NAMALWA (cell line): ENCODE measurements at regions not wholly inside any gene's neighbourhood (a gene's known extent, or its start where the extent isn't known, plus 50 kb on each side); places are given as distances from the start of the nearest gene placed in this dataset.

Source experiments
- DNase-seq: peaks from one replicate; pipeline ENCODE4 v3.0.0-alpha.2; 2015; ENCODE audit warnings: low spot score

DNA sequence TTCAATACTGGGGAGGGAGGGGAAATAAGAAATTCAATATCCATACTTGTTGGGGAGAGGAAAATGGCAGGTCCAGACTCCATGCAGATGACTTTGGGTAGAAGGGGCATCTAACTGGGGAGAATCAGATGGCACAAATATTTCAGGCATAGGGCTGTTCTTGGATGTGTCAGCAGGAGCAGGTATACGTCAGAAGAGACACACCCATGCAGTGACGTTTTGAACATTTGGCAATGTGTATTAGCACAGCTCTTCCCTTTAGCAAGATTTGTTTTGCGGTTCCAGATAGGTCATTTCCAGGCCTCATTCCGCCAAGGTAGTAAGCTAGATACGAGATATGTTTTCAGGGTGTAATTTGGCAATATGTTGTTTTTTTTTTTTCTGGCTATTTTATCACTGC is 187.2 kb upstream of the CDH10 start:
- DNase-seq = no peak

DNA sequence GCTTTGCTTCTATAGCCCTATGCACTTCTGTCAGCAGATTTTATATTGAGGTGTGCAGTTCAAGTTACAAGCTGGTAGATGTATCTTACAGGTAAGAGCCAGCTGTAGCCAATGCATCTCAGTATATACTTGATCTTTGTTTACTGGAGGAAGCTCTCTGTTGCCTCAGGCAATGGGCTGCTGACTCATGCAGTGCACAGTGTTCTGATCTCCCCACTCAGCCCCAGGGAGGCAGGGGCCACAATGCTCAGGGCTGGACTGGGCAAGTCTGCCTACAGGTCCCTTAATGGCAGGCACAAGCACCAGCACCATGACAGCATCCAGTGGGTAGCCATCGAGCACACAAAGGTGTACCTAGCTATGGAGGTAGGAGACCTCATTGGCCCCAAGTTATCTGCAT is 178.8 kb upstream of the CDH10 start:
- DNase-seq = no peak

DNA sequence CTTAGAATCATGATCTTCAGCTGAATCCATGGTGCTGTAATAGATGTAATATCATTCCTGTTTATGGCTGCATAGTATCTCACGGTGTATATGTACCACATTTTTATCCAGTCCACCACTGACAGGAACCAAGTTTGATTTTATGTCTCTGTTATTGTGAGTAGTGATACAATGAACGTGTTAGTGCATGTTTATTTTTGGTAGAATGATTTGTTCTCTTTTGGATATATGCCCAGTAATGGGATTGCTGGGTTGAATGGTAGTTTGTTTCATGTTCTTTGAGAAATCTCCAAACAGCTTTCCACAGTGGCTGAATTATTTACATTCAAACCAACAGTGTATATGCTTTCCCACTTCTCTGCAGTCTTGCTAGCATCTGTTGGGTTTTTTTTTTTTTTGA is 175.1 kb upstream of the CDH10 start:
- no peak for DNase-seq

DNA sequence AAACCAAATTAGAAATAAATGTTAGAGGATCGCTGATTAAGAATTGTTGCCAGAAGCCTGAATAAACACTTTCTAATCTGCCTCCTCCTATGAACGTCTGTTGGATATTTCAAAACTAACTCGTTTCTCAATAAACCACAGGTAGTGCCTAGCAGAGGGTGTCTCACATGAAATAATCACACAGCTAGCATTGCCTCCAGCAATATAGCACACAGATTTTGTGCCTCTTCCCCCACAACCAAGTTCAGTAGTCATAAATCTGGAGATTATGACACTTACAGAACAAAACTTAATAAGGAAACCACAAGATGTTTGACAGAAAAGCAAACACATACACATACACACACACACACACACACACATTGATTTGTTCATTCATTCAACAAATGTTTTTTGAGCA is 173.2 kb upstream of the CDH10 start:
- no peak for DNase-seq

DNA sequence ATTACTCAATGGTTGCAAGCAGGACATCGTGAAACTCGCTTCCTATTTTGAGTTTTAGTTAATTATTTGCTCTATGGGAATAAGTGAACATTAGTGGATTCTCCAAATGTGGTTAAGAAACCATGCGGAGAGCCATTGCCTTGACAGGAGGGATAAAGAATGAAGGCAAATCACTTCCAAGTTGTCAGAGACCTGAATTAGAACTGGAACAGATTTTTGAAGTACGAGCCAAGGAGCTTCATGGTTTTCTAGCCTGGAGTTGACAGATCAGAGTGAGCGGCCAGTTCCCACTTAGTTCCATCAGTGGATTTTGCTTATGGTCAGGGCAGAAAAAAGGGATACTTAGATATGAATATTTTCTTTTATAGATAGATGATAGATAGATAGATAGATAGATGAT is 171.4 kb upstream of the CDH10 start:
- DNase-seq = no peak

DNA sequence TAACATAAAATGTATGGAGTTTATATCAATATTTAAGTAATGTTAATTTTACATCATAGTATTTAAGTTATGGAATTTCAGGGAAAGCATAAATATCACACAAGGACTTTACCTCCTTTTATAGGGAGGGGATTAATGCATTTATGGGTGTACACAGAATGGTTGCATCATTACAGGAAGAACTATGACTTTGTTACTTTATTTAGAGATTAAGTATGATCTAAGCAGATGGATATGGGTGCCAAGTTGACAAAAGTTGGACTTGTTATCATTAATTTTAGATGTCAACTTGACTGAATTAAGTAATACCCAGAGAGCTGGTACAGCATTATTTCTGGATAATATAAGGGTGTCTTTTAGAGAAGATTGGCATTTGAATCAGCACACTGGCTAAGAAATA is 160.5 kb upstream of the CDH10 start:
- DNase-seq = no peak

DNA sequence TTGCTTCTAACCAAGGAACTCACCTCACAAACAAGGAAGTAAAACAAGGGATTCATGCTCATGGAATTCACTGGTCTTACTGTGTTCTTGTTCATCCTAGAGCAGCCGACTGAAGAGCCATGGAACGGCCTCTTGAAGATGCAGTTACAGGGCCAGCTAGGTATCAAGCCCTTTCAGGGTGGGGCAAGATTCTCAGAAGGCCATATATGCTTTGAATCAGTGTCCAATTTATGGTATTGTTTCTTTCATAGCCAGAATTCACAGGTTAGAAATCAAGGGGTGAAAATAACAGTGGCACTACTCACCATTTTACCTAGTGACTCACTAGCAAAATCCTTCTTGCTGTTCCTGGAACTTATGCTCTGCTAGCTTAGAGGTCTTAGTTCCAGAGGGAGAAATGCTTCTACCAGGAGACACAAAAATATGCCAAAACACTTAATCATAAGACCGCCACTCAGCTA is 159.5 kb upstream of the CDH10 start:
- DNase-seq = no peak

DNA sequence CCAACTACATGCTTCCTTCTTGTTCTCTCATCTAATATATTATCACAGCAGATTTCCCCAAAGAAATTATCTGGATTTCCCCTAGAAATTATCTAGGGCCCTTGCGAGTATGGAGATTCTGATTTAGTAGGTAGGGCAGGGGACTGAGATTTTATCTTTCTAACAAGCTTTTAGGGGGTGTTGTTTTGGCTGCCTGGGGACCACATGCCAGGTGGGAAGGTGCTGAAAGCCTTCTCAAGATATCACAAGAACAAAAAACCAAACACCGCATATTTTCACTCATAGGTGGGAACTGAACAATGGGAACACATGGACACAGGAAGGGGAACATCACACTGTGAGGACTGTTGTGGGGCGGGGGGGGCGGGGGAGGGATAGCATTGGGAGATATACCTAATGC is 146.5 kb upstream of the CDH10 start:
- no peak for DNase-seq

DNA sequence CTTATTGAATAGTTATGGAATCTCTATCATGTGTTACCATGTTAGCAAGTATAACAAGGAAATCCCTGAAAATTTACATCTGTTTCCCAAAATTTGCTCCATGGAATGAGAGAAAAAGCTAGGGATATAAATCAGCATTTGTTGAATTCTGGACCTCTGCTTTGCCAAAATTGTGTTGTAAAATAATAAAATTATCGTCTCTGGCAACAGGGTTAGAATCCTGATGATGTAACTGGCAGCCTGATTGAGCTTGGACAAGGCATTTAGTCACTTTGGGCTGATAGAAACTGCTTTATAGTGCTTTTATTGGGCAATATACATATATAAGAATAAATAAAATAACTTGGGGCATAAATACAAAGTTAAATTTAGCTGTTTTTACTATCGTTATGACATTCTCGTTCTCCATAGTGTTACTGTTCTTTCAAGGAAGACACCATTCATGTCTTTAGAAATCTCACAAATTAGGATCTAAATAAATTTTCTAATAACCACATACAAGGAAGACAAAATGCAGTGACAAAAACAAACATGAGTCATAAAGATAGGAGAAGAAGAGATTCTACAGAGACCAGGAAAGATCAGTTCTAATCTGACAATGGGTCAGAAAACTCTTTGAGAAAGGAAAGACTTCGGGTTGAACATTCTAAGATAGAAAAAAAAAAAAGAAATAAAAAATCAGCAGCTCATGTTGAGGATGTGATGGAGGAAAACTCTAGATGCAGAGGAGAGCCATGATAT is 145.0 kb upstream of the CDH10 start:
- DNase-seq = no peak

DNA sequence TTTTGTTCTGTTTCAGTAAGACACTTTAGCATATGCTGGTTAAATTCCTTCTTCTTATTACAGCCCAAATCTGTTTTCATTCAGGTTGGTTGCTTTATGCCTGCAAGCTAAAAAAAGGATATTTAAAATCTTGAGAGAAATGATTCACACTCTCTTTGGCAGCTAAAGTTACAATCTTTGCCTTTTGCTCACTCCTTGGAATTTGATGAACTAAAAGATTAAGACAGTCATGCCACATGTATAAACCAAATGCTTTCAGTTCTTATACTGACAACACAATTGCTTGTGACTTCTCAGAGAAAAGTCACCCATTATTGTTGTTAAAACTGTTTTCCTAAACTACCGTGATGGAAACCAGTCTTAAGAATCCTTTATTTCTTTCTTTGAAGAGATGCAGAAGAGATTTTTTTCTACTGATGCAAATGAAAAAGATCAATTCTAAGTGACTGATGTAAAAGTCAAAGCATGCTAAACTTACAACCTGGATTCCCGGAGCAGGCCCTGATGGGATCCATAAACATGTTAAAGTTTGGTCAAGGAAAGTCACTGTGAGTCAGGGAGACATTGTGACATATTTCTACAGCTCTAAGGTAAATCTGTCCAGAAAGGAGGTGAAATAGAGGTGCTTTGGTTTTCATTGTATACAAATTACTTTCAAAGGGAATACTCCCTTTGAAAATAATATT is 144.2 kb upstream of the CDH10 start:
- DNase-seq = no peak

DNA sequence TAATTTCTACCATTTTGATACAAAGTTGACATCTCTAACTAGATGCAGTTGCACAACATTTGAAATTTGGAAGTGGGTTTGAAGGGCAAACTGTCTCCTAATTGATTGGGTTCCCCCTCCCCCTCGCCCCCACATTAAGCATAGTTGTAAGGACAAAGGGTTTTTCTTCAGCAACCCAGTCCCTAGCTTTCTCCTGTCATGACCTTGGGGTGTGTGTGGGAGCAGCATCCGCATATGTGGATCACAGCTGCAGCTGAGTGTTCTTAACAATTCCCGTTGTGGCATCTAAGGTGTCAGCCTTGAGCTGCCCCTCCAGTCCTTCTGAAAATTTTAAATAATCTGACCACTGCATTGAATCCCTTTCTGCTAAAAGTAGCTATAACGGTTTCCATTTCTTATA is 141.3 kb upstream of the CDH10 start:
- DNase-seq = no peak

DNA sequence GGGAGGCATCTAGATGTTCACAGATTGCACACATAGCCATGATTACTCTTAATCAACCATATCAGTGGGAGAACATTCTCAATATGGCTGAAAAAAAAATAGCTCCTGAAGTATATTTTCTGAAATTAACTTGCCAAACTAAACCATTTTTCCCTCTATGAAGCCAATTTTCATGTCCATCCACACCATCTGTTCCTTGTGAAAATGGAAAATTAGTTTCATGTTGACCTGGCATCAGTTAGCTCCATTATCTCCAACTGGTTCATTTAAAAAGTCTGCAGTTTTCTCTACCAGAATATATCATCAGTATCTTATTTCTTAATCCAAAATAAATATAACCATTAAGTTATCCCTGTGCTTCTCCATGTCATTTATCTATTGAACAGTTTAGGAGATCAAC is 138.8 kb upstream of the CDH10 start:
- DNase-seq = no peak

DNA sequence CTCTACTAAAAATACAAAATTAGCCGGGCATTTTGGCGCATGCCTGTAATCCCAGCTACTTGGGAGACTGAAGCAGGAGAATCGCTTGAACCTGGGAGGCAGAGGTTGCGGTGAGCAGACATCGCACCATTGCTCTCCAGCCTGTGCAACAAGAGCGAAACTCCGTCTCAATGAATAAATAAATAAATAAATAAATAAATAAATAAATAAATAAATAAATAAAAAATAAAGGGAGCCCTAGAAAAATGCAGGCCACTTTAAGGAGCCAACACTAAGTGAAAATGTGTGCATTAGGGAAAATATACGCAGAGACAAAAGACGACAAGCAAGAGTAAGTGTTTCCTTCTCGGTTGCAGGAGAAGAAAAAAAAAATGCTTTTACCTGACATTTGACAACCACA is 132.6 kb upstream of the CDH10 start:
- no peak for DNase-seq

DNA sequence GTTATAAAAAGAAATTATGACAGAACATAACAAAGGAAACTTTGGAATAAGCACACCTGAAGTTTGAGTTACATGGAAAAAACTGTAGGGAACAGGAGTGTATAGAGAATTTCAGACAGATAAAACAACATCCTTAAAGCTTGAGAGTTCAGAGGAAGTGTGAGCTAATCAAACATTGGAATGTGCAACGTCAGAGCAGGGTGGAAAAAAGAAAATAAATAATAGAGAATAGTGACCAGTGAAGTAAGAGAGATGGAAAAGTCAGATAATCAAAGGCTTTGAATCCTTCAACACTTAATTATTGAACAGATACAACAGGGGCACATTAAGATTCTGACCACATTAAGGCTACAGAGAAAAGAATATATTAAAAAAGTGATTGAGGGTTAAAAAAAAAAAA is 128.5 kb upstream of the CDH10 start:
- DNase-seq = no peak

DNA sequence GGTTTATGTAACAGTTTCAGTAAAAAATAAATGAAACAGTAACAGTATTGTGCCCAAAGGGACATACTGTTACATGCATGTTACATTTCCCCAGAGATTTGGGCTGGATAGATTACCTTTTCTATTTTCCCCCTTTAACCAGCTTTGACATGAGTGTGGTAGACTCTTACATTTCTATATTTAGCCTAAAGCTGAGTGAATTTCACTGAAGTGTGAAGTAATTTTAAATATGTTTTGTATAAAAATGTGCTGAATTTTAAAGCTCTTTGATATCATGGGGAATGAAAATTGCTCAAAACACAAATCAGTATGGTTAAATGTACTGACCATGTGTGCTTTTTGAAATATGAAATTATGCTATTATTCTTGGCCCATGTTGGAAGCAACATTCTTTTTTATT is 122.3 kb upstream of the CDH10 start:
- DNase-seq = no peak

DNA sequence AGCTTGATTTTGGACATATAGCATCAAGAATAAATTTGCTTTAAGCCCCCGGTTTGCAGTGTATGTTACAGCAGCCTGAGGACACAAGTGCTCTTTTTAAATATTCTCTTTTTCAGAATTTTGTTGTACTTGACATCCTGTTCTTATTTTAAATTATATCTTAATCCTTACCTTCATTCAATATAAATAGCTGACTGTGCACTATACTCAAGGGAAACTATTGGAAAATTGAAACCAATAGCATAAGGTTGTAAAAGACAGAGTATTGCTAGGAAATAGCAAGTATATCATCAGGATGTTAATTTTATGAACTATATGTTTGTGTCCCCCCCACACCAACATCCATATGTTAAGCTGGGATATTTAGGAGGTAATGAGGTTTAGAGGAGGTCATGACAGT is 120.4 kb upstream of the CDH10 start:
- no peak for DNase-seq

DNA sequence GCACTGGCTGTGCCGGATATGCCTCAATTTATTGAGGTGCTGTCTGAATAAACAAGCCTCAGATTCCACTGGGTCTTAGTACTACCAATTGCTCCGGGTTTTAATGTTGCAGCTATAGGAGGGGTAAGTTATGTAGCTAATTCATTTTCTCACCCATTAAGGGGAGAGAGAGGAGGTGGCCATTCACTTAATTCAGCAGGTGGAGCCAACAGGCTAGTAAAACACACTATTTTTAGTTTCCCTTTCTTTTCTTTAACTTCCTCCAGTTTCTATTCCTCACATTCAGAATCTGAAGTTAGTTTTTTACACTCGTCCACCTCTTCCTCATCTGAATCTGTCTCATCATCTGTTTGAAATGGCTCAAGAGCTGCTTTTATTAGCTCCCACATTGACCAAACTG is 105.6 kb upstream of the CDH10 start:
- DNase-seq = no peak

DNA sequence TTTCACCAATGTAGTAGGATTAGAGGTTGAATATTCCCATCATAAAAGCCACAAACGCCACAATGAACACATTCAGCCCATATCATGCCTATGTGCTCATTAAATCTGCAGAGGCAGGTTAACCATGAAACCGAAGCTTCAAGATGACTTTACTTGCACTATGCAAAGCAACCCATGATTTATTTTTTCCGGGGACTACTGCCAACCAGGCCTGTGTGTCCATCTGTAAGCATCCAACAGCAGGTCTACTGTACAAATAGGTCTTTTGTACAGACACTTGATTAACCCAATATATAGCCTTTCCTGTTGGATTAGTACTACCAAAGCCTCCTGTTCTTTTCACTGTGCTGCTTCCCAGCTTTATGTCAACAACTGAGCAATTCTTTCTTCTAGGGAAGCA is 104.9 kb upstream of the CDH10 start:
- DNase-seq = no peak

DNA sequence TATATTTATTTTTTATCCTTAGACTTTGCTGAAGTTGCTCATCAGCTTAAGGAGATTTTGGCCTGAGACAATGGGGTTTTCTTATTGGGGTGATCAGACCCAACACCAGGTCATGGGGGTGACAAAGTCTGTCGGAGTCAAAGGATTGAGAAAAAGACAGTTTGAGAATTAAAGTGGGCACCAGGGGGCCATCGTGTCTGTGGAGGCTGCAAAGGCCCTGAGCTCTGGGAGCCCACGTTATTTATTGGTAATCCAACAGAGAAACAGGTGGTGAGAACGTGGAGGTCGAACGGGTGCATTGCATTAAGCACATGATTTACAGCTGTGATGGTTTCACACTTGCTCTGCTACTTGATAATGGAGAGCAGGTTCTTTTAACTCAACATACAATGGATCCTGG is 102.5 kb upstream of the CDH10 start:
- DNase-seq = no peak

DNA sequence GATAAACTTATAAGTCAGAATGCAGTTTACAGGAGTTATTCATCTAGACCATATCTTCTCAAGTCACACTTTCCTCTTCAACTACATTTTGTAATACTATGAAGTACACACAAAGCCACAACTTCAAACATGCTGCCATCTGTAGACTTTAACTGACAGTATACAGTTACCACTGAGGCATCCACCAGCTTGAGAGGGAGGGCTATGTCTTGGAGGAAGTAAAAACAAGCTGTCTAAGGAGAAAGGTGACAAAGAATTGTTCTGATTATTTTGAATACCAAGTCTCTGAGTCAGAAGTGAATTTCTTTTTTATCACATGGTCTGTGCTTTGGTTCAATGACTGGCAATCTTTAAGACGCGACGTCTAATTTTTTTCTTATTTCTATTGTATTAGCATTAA is 97.6 kb upstream of the CDH10 start:
- no peak for DNase-seq

DNA sequence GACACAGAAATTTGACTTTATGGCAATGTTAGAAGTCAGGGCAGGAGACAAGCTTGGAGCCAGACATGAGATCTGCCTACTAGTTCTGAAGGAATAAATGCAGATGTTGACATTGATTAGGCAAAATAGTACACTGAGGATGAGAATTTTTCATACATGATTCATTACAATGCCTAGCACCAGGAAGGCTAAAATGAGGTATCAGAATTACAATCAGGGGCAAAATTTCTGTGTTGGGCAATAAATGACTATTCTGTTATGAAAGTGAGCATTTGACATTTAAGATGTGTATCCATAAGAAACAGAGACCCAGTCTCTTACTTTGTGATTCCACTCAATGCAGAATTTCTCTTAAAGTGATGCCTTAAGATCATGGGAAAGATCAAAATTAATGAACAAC is 92.4 kb upstream of the CDH10 start:
- DNase-seq = no peak

DNA sequence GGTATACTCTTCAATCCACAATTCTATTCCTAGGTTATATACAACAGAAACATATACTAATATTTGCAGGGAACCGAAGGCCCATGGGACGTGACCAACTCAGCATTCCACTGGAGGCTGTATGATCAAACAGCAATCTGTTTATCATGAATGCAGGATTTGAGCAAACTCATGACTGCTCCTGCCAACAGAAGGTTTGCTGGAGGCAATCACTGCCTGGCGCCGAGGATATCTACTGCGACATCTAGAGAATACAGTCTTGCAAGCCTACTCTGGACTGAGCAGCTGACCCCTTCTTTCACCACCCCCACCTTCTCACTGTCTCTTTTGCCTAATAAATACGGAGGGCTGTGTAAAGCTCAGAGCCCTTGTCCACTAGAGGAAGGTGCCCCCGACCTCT is 90.5 kb upstream of the CDH10 start:
- no peak for DNase-seq

DNA sequence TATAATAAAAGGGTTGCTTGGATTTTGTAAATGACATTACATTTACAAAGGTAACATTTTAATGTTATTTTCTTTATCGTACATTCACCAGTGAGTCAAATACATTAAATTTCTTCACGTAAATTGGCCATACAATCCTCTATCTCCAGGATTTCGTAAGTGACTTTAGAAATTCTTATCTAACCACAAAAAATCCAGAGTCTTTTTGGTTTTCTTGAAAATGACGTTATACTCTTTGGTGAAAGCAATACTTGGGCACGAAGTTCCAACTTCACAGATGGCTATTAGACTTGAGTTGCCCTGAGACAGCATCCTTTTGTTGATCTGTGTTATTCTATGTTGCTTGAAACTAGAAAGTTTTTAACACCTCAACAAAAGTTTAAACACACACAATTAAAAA is 87.4 kb upstream of the CDH10 start:
- no peak for DNase-seq

DNA sequence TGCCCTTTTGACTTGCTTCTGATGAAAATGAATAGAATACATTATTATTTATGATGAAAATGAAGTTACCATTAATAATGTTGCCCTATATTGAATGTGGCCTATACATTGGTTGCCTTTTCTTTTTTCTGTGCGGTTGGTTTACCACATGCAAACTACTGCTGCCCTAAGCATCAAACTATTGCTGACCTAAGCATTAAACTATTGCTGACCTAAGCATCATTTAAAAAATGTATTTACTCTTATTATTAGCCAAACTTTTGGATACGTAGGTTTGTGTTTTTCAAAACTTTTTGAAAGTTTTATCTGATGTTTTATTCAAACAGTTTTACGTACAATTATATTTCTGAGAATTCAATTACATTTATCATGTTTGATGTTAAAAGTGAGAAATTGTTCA is 76.0 kb upstream of the CDH10 start:
- no peak for DNase-seq
